ENCODE measurements at regions not wholly inside any gene's neighbourhood (a gene's known extent, or its start where the extent isn't known, plus 50 kb on each side); places are given as distances from the start of the nearest gene placed in this dataset.
A peak's percentile ranks its signal among the peaks of the same experiment; 100 is the strongest.

GRCh38 chr6:132910759-132911158 is 96.4 kb downstream of the RPS12 start:
- no peak overlapping the region for H3K27ac Mint-ChIP-seq
- H3K4me1 Mint-ChIP-seq: no peaks in the 10 kb centered on the region
- ATAC-seq (ENCODE audit: low read depth in 2 of 2) (no peak), DNase-seq (no peak)
- no peaks in the 10 kb centered on the region for H3K36me3 Mint-ChIP-seq
- no peaks in the 10 kb centered on the region for H3K9me3 Mint-ChIP-seq
- peaks cover 7 to 20% (median 17%) of the 10 kb centered on the region in 3 donors for H3K27me3 Mint-ChIP-seq
- H3K4me3 Mint-ChIP-seq: no peak overlapping the region

- ATAC-seq (ENCODE audit: low read depth in 2 of 2) (no peak), DNase-seq (no peak)
- no peaks in the 10 kb centered on the region for H3K4me1 Mint-ChIP-seq
- H3K27ac Mint-ChIP-seq: no peak overlapping the region
- peaks cover 0 to 2% (median 0%) of the 10 kb centered on the region in 7 donors for H3K9me3 Mint-ChIP-seq
- no peak overlapping the region for H3K4me3 Mint-ChIP-seq
- H3K36me3 Mint-ChIP-seq: no peaks in the 10 kb centered on the region
- peaks cover 9 to 38% (median 23%) of the 10 kb centered on the region in 3 donors for H3K27me3 Mint-ChIP-seq
These were observed 104.9 kb downstream of the RPS12 start for GRCh38 chr6:132919045-132919860.

GRCh38 chr6:132927713-132928112 is 113.3 kb downstream of the RPS12 start:
- H3K36me3 Mint-ChIP-seq: no peaks in the 10 kb centered on the region
- H3K27ac Mint-ChIP-seq: no peak overlapping the region
- peaks cover 0 to 2% (median 0%) of the 10 kb centered on the region in 7 donors for H3K9me3 Mint-ChIP-seq
- ATAC-seq (ENCODE audit: low read depth in 2 of 2): no peak
- no peak for DNase-seq
- H3K27me3 Mint-ChIP-seq: peaks cover 12 to 17% (median 16%) of the 10 kb centered on the region in 3 donors
- no peak overlapping the region for H3K4me3 Mint-ChIP-seq
- H3K4me1 Mint-ChIP-seq: no peaks in the 10 kb centered on the region

GRCh38 chr6:132929141-132929540 is 114.8 kb downstream of the RPS12 start:
- ATAC-seq (ENCODE audit: low read depth in 2 of 2) (no peak), DNase-seq (no peak)
- Mint-ChIP-seq H3K27me3 (peaks cover 22 to 27% (median 24%) of the 10 kb centered on the region in 3 donors), H3K4me3 (no peak overlapping the region), H3K9me3 (peaks cover 0 to 2% (median 0%) of the 10 kb centered on the region in 7 donors), H3K4me1 (no peaks in the 10 kb centered on the region), H3K27ac (no peak overlapping the region), H3K36me3 (no peaks in the 10 kb centered on the region)

GRCh38 chr6:132931313-132931712 is 116.9 kb downstream of the RPS12 start:
- no peak for ATAC-seq (ENCODE audit: low read depth in 2 of 2)
- DNase-seq: no peak
- Mint-ChIP-seq H3K27me3 (peaks cover 26 to 32% (median 30%) of the 10 kb centered on the region in 3 donors), H3K4me1 (no peaks in the 10 kb centered on the region), H3K9me3 (peaks cover 0 to 2% (median 0%) of the 10 kb centered on the region in 7 donors), H3K27ac (peak overlapping the region in 1 of 6 donors; percentile 20), H3K36me3 (no peaks in the 10 kb centered on the region), H3K4me3 (no peak overlapping the region)

GRCh38 chr6:132931936-132932514 is 117.7 kb downstream of the RPS12 start:
- H3K36me3 Mint-ChIP-seq: no peaks in the 10 kb centered on the region
- ATAC-seq (ENCODE audit: low read depth in 2 of 2) (no peak), DNase-seq (no peak)
- H3K9me3 Mint-ChIP-seq: peaks cover 0 to 2% (median 0%) of the 10 kb centered on the region in 7 donors
- no peak overlapping the region for H3K27ac Mint-ChIP-seq
- H3K4me1 Mint-ChIP-seq: no peaks in the 10 kb centered on the region
- peaks cover 22 to 32% (median 30%) of the 10 kb centered on the region in 3 donors for H3K27me3 Mint-ChIP-seq
- no peak overlapping the region for H3K4me3 Mint-ChIP-seq

GRCh38 chr6:132932588-132932987 is 118.2 kb downstream of the RPS12 start:
- Mint-ChIP-seq H3K27ac (no peak overlapping the region), H3K36me3 (no peaks in the 10 kb centered on the region), H3K4me1 (no peaks in the 10 kb centered on the region), H3K4me3 (no peak overlapping the region), H3K27me3 (peaks cover 22 to 30% (median 28%) of the 10 kb centered on the region in 3 donors), H3K9me3 (peaks cover 0 to 2% (median 0%) of the 10 kb centered on the region in 7 donors)
- no peak for ATAC-seq (ENCODE audit: low read depth in 2 of 2)
- no peak for DNase-seq

GRCh38 chr6:132933090-132933489 is 118.7 kb downstream of the RPS12 start:
- Mint-ChIP-seq H3K27ac (no peak overlapping the region), H3K27me3 (peaks cover 22 to 30% (median 27%) of the 10 kb centered on the region in 3 donors), H3K9me3 (peaks cover 0 to 2% (median 0%) of the 10 kb centered on the region in 7 donors), H3K4me1 (no peaks in the 10 kb centered on the region), H3K4me3 (no peak overlapping the region), H3K36me3 (no peaks in the 10 kb centered on the region)
- DNase-seq (no peak), ATAC-seq (ENCODE audit: low read depth in 2 of 2) (no peak)

GRCh38 chr6:132934496-132934895 is 120.1 kb downstream of the RPS12 start:
- no peaks in the 10 kb centered on the region for H3K4me1 Mint-ChIP-seq
- no peaks in the 10 kb centered on the region for H3K36me3 Mint-ChIP-seq
- ATAC-seq (ENCODE audit: low read depth in 2 of 2) (no peak), DNase-seq (no peak)
- peaks cover 0 to 9% (median 5%) of the 10 kb centered on the region in 7 donors for H3K9me3 Mint-ChIP-seq
- no peak overlapping the region for H3K4me3 Mint-ChIP-seq
- H3K27ac Mint-ChIP-seq: no peak overlapping the region
- peaks cover 22 to 31% (median 26%) of the 10 kb centered on the region in 3 donors for H3K27me3 Mint-ChIP-seq

GRCh38 chr6:132936646-132937045 is 122.3 kb downstream of the RPS12 start:
- no peaks in the 10 kb centered on the region for H3K36me3 Mint-ChIP-seq
- H3K27ac Mint-ChIP-seq: no peak overlapping the region
- peaks cover 21 to 27% (median 22%) of the 10 kb centered on the region in 3 donors for H3K27me3 Mint-ChIP-seq
- no peaks in the 10 kb centered on the region for H3K4me1 Mint-ChIP-seq
- DNase-seq (no peak), ATAC-seq (ENCODE audit: low read depth in 2 of 2) (no peak)
- peaks cover 0 to 13% (median 5%) of the 10 kb centered on the region in 7 donors for H3K9me3 Mint-ChIP-seq
- no peak overlapping the region for H3K4me3 Mint-ChIP-seq

- no peak overlapping the region for H3K4me3 Mint-ChIP-seq
These were observed 123.1 kb downstream of the RPS12 start for GRCh38 chr6:132937466-132937906.

GRCh38 chr6:132948889-132949288 is 134.5 kb downstream of the RPS12 start:
- H3K27me3 Mint-ChIP-seq: peaks cover 13 to 31% (median 19%) of the 10 kb centered on the region in 3 donors
- no peaks in the 10 kb centered on the region for H3K4me1 Mint-ChIP-seq
- ATAC-seq (ENCODE audit: low read depth in 2 of 2): no peak
- H3K36me3 Mint-ChIP-seq: no peaks in the 10 kb centered on the region
- H3K4me3 Mint-ChIP-seq: no peak overlapping the region
- H3K27ac Mint-ChIP-seq: no peak overlapping the region
- DNase-seq: no peak
- no peaks in the 10 kb centered on the region for H3K9me3 Mint-ChIP-seq

More at GRCh38 chr6:132937466-132937906, 123.1 kb downstream of the RPS12 start:
- ATAC-seq (ENCODE audit: low read depth in 2 of 2): no peak
- no peaks in the 10 kb centered on the region for H3K4me1 Mint-ChIP-seq
- H3K9me3 Mint-ChIP-seq: peaks cover 0 to 13% (median 5%) of the 10 kb centered on the region in 7 donors
- H3K36me3 Mint-ChIP-seq: no peaks in the 10 kb centered on the region
- H3K27ac Mint-ChIP-seq: no peak overlapping the region
- no peak for DNase-seq
- peaks cover 18 to 22% (median 21%) of the 10 kb centered on the region in 3 donors for H3K27me3 Mint-ChIP-seq

- DNase-seq: no peak
- H3K9me3 Mint-ChIP-seq: no peaks in the 10 kb centered on the region
- no peak for ATAC-seq (ENCODE audit: low read depth in 2 of 2)
- H3K4me3 Mint-ChIP-seq: no peak overlapping the region
- H3K36me3 Mint-ChIP-seq: no peaks in the 10 kb centered on the region
- H3K27ac Mint-ChIP-seq: no peak overlapping the region
- peaks cover 12 to 21% (median 18%) of the 10 kb centered on the region in 3 donors for H3K27me3 Mint-ChIP-seq
- H3K4me1 Mint-ChIP-seq: no peaks in the 10 kb centered on the region
These were observed 136.2 kb downstream of the RPS12 start for GRCh38 chr6:132950566-132950965.
